Activated naive CD4-positive, alpha-beta T cell treated with anti-CD3 and anti-CD28 coated beads, Interleukin-2, amount 50 U/mL, for 24 hours (primary cell): ENCODE measurements at regions not wholly inside any gene's neighbourhood (a gene's known extent, or its start where the extent isn't known, plus 50 kb on each side); places are given as distances from the start of the nearest gene placed in this dataset.

Experiments used
- H3K27ac Mint-ChIP-seq: one replicate; pipeline ENCODE4 v1.8.0; 2021; ENCODE audit warnings: mild to moderate bottlenecking, mixed read lengths
- H3K27me3 Mint-ChIP-seq: one replicate; pipeline ENCODE4 v1.8.0; 2021; ENCODE audit warnings: mixed read lengths
- H3K36me3 Mint-ChIP-seq: one replicate; pipeline ENCODE4 v1.8.0; 2021; ENCODE audit warnings: mixed read lengths
- H3K4me1 Mint-ChIP-seq: one replicate; pipeline ENCODE4 v1.8.0; 2021; ENCODE audit warnings: mixed read lengths
- H3K4me3 Mint-ChIP-seq: one replicate; pipeline ENCODE4 v1.8.0; 2021; ENCODE audit warnings: mild to moderate bottlenecking, mixed read lengths
- H3K9me3 Mint-ChIP-seq: one replicate; pipeline ENCODE4 v1.8.0; 2021; ENCODE audit warnings: mixed read lengths

GRCh38 chr13:50572129-50572528 lies 271.4 kb downstream of the DLEU7 start:
- Mint-ChIP-seq H3K9me3 (peaks cover 9% of the 10 kb centered on the region), H3K4me3 (no peak overlapping the region)

GRCh38 chr13:50573066-50573465 lies 270.4 kb downstream of the DLEU7 start:
- Mint-ChIP-seq H3K4me3 (no peak overlapping the region), H3K4me1 (no peaks in the 10 kb centered on the region), H3K27ac (no peak overlapping the region), H3K36me3 (no peaks in the 10 kb centered on the region), H3K27me3 (peaks cover 1% of the 10 kb centered on the region), H3K9me3 (peaks cover 5% of the 10 kb centered on the region)

More at GRCh38 chr13:50572129-50572528, 271.4 kb downstream of the DLEU7 start:
- H3K27ac Mint-ChIP-seq = no peak overlapping the region
- no peaks in the 10 kb centered on the region for H3K36me3 Mint-ChIP-seq
- H3K4me1 Mint-ChIP-seq = no peaks in the 10 kb centered on the region
- H3K27me3 Mint-ChIP-seq = peaks cover 1% of the 10 kb centered on the region

- Mint-ChIP-seq H3K27ac (no peak overlapping the region), H3K27me3 (peaks cover 2% of the 10 kb centered on the region), H3K36me3 (no peaks in the 10 kb centered on the region), H3K4me1 (no peaks in the 10 kb centered on the region), H3K4me3 (no peak overlapping the region), H3K9me3 (peaks cover 5% of the 10 kb centered on the region)
These were observed 268.8 kb downstream of the DLEU7 start for GRCh38 chr13:50574731-50575130.

GRCh38 chr13:50575138-50575537 lies 268.4 kb downstream of the DLEU7 start:
- peaks cover 2% of the 10 kb centered on the region for H3K27me3 Mint-ChIP-seq
- no peaks in the 10 kb centered on the region for H3K36me3 Mint-ChIP-seq
- H3K27ac Mint-ChIP-seq = no peak overlapping the region
- no peak overlapping the region for H3K4me3 Mint-ChIP-seq
- no peaks in the 10 kb centered on the region for H3K4me1 Mint-ChIP-seq
- peaks cover 5% of the 10 kb centered on the region for H3K9me3 Mint-ChIP-seq

GRCh38 chr13:50576156-50576555 lies 267.3 kb downstream of the DLEU7 start:
- H3K36me3 Mint-ChIP-seq = no peaks in the 10 kb centered on the region
- peaks cover 2% of the 10 kb centered on the region for H3K27me3 Mint-ChIP-seq
- no peak overlapping the region for H3K4me3 Mint-ChIP-seq

GRCh38 chr13:50577806-50578205 lies 265.7 kb downstream of the DLEU7 start:
- H3K9me3 Mint-ChIP-seq = no peaks in the 10 kb centered on the region
- H3K27ac Mint-ChIP-seq = no peak overlapping the region
- peaks cover 1% of the 10 kb centered on the region for H3K27me3 Mint-ChIP-seq
- no peak overlapping the region for H3K4me3 Mint-ChIP-seq
- no peaks in the 10 kb centered on the region for H3K36me3 Mint-ChIP-seq
- H3K4me1 Mint-ChIP-seq = no peaks in the 10 kb centered on the region

More at GRCh38 chr13:50576156-50576555, 267.3 kb downstream of the DLEU7 start:
- Mint-ChIP-seq H3K27ac (no peak overlapping the region), H3K4me1 (no peaks in the 10 kb centered on the region), H3K9me3 (peaks cover 3% of the 10 kb centered on the region)

- H3K9me3 Mint-ChIP-seq = no peaks in the 10 kb centered on the region
- peaks cover 1% of the 10 kb centered on the region for H3K27me3 Mint-ChIP-seq
- no peak overlapping the region for H3K27ac Mint-ChIP-seq
These were observed 262.7 kb downstream of the DLEU7 start for GRCh38 chr13:50580684-50581305.

GRCh38 chr13:50581586-50582196 lies 261.8 kb downstream of the DLEU7 start:
- peaks cover 1% of the 10 kb centered on the region for H3K27me3 Mint-ChIP-seq
- H3K4me3 Mint-ChIP-seq = no peak overlapping the region
- no peaks in the 10 kb centered on the region for H3K9me3 Mint-ChIP-seq
- H3K4me1 Mint-ChIP-seq = no peaks in the 10 kb centered on the region
- no peak overlapping the region for H3K27ac Mint-ChIP-seq
- H3K36me3 Mint-ChIP-seq = no peaks in the 10 kb centered on the region

More at GRCh38 chr13:50580684-50581305, 262.7 kb downstream of the DLEU7 start:
- Mint-ChIP-seq H3K4me1 (no peaks in the 10 kb centered on the region), H3K4me3 (no peak overlapping the region), H3K36me3 (no peaks in the 10 kb centered on the region)

- H3K27me3 Mint-ChIP-seq = no peaks in the 10 kb centered on the region
- H3K36me3 Mint-ChIP-seq = no peaks in the 10 kb centered on the region
- H3K4me3 Mint-ChIP-seq = no peak overlapping the region
- H3K9me3 Mint-ChIP-seq = no peaks in the 10 kb centered on the region
- no peak overlapping the region for H3K27ac Mint-ChIP-seq
- H3K4me1 Mint-ChIP-seq = no peaks in the 10 kb centered on the region
These were observed 258.5 kb downstream of the DLEU7 start for GRCh38 chr13:50584856-50585580.

- Mint-ChIP-seq H3K27ac (no peak overlapping the region), H3K36me3 (no peaks in the 10 kb centered on the region), H3K27me3 (no peaks in the 10 kb centered on the region), H3K4me3 (no peak overlapping the region), H3K9me3 (no peaks in the 10 kb centered on the region), H3K4me1 (no peaks in the 10 kb centered on the region)
These were observed 257.6 kb downstream of the DLEU7 start for GRCh38 chr13:50585674-50586413.

GRCh38 chr13:50586414-50587083 lies 256.9 kb downstream of the DLEU7 start:
- no peaks in the 10 kb centered on the region for H3K9me3 Mint-ChIP-seq
- no peak overlapping the region for H3K4me3 Mint-ChIP-seq
- no peaks in the 10 kb centered on the region for H3K36me3 Mint-ChIP-seq
- H3K27me3 Mint-ChIP-seq = no peaks in the 10 kb centered on the region
- no peak overlapping the region for H3K27ac Mint-ChIP-seq
- H3K4me1 Mint-ChIP-seq = no peaks in the 10 kb centered on the region

GRCh38 chr13:50587115-50587514 lies 256.4 kb downstream of the DLEU7 start:
- Mint-ChIP-seq H3K27ac (no peak overlapping the region), H3K36me3 (no peaks in the 10 kb centered on the region), H3K4me3 (no peak overlapping the region)

GRCh38 chr13:50587645-50588373 lies 255.7 kb downstream of the DLEU7 start:
- Mint-ChIP-seq H3K4me3 (no peak overlapping the region), H3K27ac (no peak overlapping the region), H3K27me3 (no peaks in the 10 kb centered on the region), H3K9me3 (no peaks in the 10 kb centered on the region), H3K4me1 (peaks cover 3% of the 10 kb centered on the region), H3K36me3 (no peaks in the 10 kb centered on the region)

More at GRCh38 chr13:50587115-50587514, 256.4 kb downstream of the DLEU7 start:
- Mint-ChIP-seq H3K4me1 (no peaks in the 10 kb centered on the region), H3K9me3 (no peaks in the 10 kb centered on the region), H3K27me3 (no peaks in the 10 kb centered on the region)

- Mint-ChIP-seq H3K9me3 (no peaks in the 10 kb centered on the region), H3K4me3 (no peak overlapping the region)
These were observed 254.9 kb downstream of the DLEU7 start for GRCh38 chr13:50588491-50589130.

More at GRCh38 chr13:50588491-50589130, 254.9 kb downstream of the DLEU7 start:
- no peak overlapping the region for H3K27ac Mint-ChIP-seq
- no peaks in the 10 kb centered on the region for H3K36me3 Mint-ChIP-seq
- H3K4me1 Mint-ChIP-seq = peaks cover 11% of the 10 kb centered on the region
- no peaks in the 10 kb centered on the region for H3K27me3 Mint-ChIP-seq
